ENCODE measurements at regions not wholly inside any gene's neighbourhood (a gene's known extent, or its start where the extent isn't known, plus 50 kb on each side); places are given as distances from the start of the nearest gene placed in this dataset.

DNA sequence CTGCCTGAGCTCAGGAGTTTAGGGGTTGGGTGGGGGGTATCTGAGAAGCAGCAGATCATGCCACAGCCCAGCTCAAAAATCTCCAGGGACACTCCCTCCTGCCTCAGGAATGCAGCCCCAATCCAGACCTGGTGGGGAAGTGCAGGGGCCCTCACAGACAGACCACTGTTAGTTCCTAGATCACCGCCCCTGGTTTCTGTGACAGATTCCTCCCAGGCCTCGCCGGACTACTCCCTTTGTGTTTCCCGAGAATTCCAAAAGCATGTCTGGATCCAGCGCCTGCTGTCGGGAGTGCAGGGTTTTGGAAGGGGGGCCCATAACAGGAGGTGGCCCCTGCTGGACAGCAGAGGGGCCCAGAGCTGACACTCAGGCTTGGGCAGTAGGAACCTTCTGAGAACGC, 74.5 kb downstream of the CTSL start:
- H3K27me3 ChIP-seq, result no peaks in the 10 kb centered on the region
- no peak for DNase-seq (ENCODE audit: low spot score in 2 of 2)
- TF ChIP-seq, protein P1, sequence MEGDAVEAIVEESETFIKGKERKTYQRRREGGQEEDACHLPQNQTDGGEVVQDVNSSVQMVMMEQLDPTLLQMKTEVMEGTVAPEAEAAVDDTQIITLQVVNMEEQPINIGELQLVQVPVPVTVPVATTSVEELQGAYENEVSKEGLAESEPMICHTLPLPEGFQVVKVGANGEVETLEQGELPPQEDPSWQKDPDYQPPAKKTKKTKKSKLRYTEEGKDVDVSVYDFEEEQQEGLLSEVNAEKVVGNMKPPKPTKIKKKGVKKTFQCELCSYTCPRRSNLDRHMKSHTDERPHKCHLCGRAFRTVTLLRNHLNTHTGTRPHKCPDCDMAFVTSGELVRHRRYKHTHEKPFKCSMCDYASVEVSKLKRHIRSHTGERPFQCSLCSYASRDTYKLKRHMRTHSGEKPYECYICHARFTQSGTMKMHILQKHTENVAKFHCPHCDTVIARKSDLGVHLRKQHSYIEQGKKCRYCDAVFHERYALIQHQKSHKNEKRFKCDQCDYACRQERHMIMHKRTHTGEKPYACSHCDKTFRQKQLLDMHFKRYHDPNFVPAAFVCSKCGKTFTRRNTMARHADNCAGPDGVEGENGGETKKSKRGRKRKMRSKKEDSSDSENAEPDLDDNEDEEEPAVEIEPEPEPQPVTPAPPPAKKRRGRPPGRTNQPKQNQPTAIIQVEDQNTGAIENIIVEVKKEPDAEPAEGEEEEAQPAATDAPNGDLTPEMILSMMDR (IDR thresholded peaks at IDR 0.05), result no peak
- no peak overlapping the region for H3K4me3 ChIP-seq
- H3K27ac ChIP-seq, result no peak overlapping the region
- no peaks in the 10 kb centered on the region for H3K36me3 ChIP-seq
- intact Hi-C loops (cut with DNase I), result no loop called here
- no peaks in the 10 kb centered on the region for H3K4me1 ChIP-seq
- no peaks in the 10 kb centered on the region for H3K9me3 ChIP-seq

DNA sequence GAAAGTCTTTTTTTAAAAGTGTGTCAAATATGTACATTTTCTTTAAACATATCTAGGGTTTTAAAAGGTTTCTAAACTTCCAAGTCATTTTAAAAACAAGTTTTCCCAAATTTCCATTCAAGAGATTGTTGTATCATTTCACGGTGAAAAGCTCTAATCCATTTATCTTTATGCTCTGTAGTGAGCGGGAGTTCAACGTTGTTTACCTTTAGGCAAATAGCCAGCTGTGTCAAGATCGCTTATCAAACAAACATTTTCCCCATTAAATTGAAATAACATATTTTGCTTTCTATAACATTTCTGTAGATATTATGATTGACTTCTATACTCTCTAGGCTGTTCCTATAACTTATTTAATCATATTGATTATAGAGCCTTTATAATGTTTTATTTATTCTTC, 75.1 kb downstream of the CTSL start:
- H3K4me1 ChIP-seq, result no peaks in the 10 kb centered on the region
- intact Hi-C loops (cut with DNase I), result no loop called here
- DNase-seq (ENCODE audit: low spot score in 2 of 2), result no peak
- TF ChIP-seq, protein P1 (IDR thresholded peaks at IDR 0.05), result no peak
- no peak overlapping the region for H3K4me3 ChIP-seq
- H3K27ac ChIP-seq, result no peak overlapping the region
- no peaks in the 10 kb centered on the region for H3K27me3 ChIP-seq
- no peaks in the 10 kb centered on the region for H3K36me3 ChIP-seq
- H3K9me3 ChIP-seq, result no peaks in the 10 kb centered on the region

DNA sequence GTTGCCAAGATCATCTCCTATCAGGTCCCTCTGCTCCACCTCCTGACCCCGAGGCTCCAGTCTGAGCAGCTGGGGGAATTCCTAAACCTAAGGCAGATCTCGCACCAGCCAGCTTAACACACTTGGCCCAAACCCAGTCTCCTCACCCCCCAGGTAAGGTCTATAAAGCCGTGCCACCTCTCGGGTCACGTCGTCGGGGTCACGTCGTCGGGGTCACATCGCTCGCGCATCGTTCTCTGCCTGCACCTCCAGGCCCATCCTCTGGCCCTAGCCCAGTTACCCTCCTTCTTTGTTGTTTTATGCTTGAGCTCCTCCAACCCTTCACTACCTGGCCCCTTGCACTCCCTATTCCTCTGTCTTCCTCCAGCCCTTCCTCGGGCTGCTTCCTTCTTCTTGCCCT, 77.2 kb downstream of the CTSL start:
- TF ChIP-seq, protein P1 (IDR thresholded peaks at IDR 0.05), result no peak
- intact Hi-C loops (cut with DNase I), result no loop called here

DNA sequence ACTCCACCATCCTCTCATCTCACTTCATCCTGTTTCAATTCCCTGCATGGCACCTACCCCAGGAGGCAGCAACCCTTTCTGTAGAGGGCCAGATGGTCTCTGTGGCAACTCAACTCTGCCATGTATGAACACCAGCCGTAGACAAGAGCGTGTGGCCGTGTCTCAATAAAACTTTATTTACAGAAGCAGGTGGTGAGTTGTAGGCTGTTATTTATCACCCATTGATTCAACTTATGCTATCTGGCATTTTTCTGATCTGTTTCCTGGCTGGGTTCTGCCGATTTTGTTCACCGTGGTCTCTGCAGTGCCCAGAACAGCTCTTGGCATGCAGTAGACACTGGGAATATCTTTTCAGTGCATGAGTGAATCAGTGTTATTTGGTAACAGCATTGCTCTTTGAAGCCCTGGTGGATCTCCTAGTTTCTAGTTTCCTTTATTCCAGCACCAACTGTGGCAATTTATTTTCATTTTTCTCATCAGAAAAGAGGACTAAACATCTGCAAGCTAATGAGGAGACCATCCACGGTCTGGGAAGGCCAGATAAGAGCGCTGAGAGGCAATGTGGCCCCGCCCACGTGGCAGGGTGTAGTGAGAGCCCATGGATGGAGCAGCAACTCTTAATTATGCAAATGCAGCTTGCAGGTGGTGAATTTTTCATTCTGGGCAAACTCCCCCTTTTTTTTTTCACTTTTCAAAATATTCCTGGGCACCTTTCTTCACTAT, 77.9 kb downstream of the CTSL start:
- intact Hi-C loops (cut with DNase I), result no loop called here
- H3K27ac ChIP-seq, result no peak overlapping the region
- TF ChIP-seq, protein P1 (IDR thresholded peaks at IDR 0.05), result no peak
- H3K4me3 ChIP-seq, result no peak overlapping the region
- H3K27me3 ChIP-seq, result no peaks in the 10 kb centered on the region
- no peaks in the 10 kb centered on the region for H3K4me1 ChIP-seq
- no peak for DNase-seq (ENCODE audit: low spot score in 2 of 2)
- H3K9me3 ChIP-seq, result no peaks in the 10 kb centered on the region
- no peaks in the 10 kb centered on the region for H3K36me3 ChIP-seq

More for the DNA sequence above, 77.2 kb downstream of the CTSL start:
- H3K27me3 ChIP-seq, result no peaks in the 10 kb centered on the region
- no peak for DNase-seq (ENCODE audit: low spot score in 2 of 2)
- H3K27ac ChIP-seq, result no peak overlapping the region
- H3K4me1 ChIP-seq, result no peaks in the 10 kb centered on the region
- H3K9me3 ChIP-seq, result no peaks in the 10 kb centered on the region
- H3K4me3 ChIP-seq, result no peak overlapping the region
- no peaks in the 10 kb centered on the region for H3K36me3 ChIP-seq

DNA sequence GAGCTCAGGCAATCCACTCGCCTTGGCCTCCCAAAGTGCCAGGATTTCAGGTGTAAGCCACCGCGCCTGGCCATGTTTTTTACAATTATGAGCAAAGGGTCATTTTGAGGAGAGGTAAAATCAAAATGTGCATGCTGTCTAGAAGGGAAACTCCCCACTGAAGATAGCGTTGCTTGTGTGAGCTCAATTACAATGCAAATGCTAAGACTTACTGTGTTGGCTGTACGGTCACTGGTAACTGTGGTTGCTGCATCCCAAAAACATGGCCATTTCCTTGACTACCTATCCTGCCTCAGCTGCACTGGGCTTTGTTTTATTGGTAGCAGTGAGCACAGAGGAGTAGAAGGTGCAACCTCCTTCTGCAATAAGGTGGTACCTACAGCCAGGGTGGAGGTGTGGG, 77.4 kb upstream of the SPATA31E1 start:
- DNase-seq (ENCODE audit: low spot score in 2 of 2), result no peak
- no peak overlapping the region for H3K27ac ChIP-seq
- intact Hi-C loops (cut with DNase I), result no loop called here
- TF ChIP-seq, protein P1 (IDR thresholded peaks at IDR 0.05), result no peak
- no peaks in the 10 kb centered on the region for H3K9me3 ChIP-seq
- H3K4me3 ChIP-seq, result no peak overlapping the region
- H3K36me3 ChIP-seq, result no peaks in the 10 kb centered on the region
- H3K27me3 ChIP-seq, result no peaks in the 10 kb centered on the region
- no peaks in the 10 kb centered on the region for H3K4me1 ChIP-seq

DNA sequence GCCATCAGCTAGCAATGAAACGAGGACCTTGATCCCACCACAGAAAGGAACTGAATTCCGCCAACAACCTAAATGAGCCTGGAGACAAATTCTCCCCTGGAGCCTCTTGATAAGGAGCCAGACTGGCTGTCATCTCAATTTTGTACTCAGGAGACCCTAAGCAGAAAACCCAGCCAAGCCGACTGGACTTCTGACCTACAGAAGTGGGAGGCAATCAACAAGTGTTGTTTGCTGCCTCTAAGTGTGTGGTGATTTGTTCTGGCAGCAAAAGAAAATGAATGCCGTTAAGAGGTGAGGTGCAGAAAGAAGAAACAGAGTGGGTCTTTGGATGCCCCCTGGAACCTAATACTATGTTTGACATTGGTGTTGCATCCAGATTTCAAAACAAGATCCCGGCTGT, 72.7 kb upstream of the SPATA31E1 start:
- no peak overlapping the region for H3K27ac ChIP-seq
- H3K9me3 ChIP-seq, result no peaks in the 10 kb centered on the region
- no peaks in the 10 kb centered on the region for H3K4me1 ChIP-seq
- no peaks in the 10 kb centered on the region for H3K27me3 ChIP-seq
- no peak for DNase-seq (ENCODE audit: low spot score in 2 of 2)
- H3K4me3 ChIP-seq, result no peak overlapping the region
- intact Hi-C loops (cut with DNase I), result no loop called here
- TF ChIP-seq, protein P1 (IDR thresholded peaks at IDR 0.05), result no peak
- no peaks in the 10 kb centered on the region for H3K36me3 ChIP-seq

Data from ascending aorta (tissue), 2 donors.